ENCODE measurements at regions not wholly inside any gene's neighbourhood (a gene's known extent, or its start where the extent isn't known, plus 50 kb on each side); places are given as distances from the start of the nearest gene placed in this dataset.

GRCh38 chr1:221137666-221138065, 258.4 kb downstream of the HLX start:
- Mint-ChIP-seq H3K4me1 (no peaks in the 10 kb centered on the region), H3K27me3 (ENCODE audit: low read depth in 3 of 3) (peaks cover 0 to 2% (median 0%) of the 10 kb centered on the region in 3 donors), H3K27ac (no peak overlapping the region), H3K4me3 (no peak overlapping the region), H3K36me3 (peaks cover 0 to 3% (median 0%) of the 10 kb centered on the region in 3 donors), H3K9me3 (peaks cover 0 to 6% (median under 1%) of the 10 kb centered on the region in 6 donors)
- no peak for DNase-seq

- Mint-ChIP-seq H3K27ac (no peak overlapping the region), H3K36me3 (no peaks in the 10 kb centered on the region), H3K9me3 (peaks cover 0 to 2% (median 0%) of the 10 kb centered on the region in 6 donors), H3K27me3 (ENCODE audit: low read depth in 3 of 3) (peaks cover 0 to 2% (median 0%) of the 10 kb centered on the region in 3 donors), H3K4me1 (no peaks in the 10 kb centered on the region), H3K4me3 (no peak overlapping the region)
- no peak for DNase-seq
These were observed 259.3 kb downstream of the HLX start for GRCh38 chr1:221138516-221138915.

- no peak for DNase-seq
- no peaks in the 10 kb centered on the region for H3K36me3 Mint-ChIP-seq
- H3K27me3 Mint-ChIP-seq (ENCODE audit: low read depth in 3 of 3) = peaks cover 1 to 3% (median 2%) of the 10 kb centered on the region in 3 donors
- H3K4me1 Mint-ChIP-seq = no peaks in the 10 kb centered on the region
- peaks cover 0 to 2% (median 0%) of the 10 kb centered on the region in 6 donors for H3K9me3 Mint-ChIP-seq
- H3K4me3 Mint-ChIP-seq = no peak overlapping the region
- H3K27ac Mint-ChIP-seq = no peak overlapping the region
These were observed 260.7 kb downstream of the HLX start for GRCh38 chr1:221139991-221140390.

- Mint-ChIP-seq H3K36me3 (no peaks in the 10 kb centered on the region), H3K27me3 (ENCODE audit: low read depth in 3 of 3) (peaks cover under 1 to 3% (median 1%) of the 10 kb centered on the region in 3 donors), H3K4me3 (no peak overlapping the region), H3K27ac (no peak overlapping the region), H3K9me3 (peaks cover 0 to 2% (median 0%) of the 10 kb centered on the region in 6 donors), H3K4me1 (no peaks in the 10 kb centered on the region)
- no peak for DNase-seq
These were observed 261.9 kb downstream of the HLX start for GRCh38 chr1:221141096-221141495.

- H3K9me3 Mint-ChIP-seq = peaks cover 0 to 2% (median 0%) of the 10 kb centered on the region in 6 donors
- H3K27me3 Mint-ChIP-seq (ENCODE audit: low read depth in 3 of 3) = peaks cover 0 to 3% (median 1%) of the 10 kb centered on the region in 3 donors
- H3K4me1 Mint-ChIP-seq = no peaks in the 10 kb centered on the region
- no peak for DNase-seq
- no peaks in the 10 kb centered on the region for H3K36me3 Mint-ChIP-seq
- H3K27ac Mint-ChIP-seq = no peak overlapping the region
- no peak overlapping the region for H3K4me3 Mint-ChIP-seq
These were observed 262.5 kb downstream of the HLX start for GRCh38 chr1:221141606-221142285.

DNA sequence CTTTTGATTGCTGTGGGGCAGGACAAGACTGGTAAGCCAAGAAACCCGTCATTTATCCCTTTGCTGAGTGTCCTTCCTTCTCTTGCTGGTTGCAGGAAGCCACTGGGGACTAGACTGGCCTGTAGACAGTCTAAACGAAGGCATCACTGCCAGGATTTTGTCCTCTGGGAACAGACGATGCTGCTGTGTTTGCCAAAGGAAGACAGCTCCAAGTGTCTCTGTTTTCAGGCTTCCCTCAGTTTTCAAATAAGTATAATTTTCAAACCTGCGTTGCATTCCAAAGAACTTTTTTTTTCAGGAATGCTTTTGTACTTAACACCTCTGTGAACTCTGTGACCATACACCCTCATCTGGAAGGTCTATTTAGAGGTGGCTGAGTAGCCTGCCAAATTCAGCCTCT, 269.4 kb downstream of the HLX start:
- Mint-ChIP-seq H3K27me3 (ENCODE audit: low read depth in 3 of 3) (peaks cover 0 to 5% (median 3%) of the 10 kb centered on the region in 3 donors), H3K4me1 (no peaks in the 10 kb centered on the region), H3K36me3 (no peaks in the 10 kb centered on the region), H3K9me3 (peaks cover 0 to 2% (median 0%) of the 10 kb centered on the region in 6 donors), H3K27ac (no peak overlapping the region), H3K4me3 (no peak overlapping the region)
- no peak for DNase-seq

DNA sequence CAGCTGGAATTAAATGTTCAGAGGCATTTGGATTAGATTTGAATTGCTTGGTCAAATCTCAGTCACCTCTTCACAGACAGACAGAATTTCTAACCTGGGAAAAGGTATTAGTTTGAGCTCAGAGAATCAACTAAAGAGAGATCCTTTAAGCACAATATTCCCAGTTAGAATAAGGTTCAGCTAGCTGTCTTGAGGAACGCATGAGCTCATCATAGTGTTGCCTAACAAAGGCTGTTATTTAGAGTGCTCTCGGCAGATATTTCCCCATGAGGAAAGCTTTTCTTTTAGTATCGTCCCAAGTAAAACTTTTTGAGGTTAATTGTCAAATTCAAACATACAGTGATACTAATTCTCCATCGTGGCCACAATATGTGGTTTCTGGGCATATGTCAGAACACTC, 269.9 kb downstream of the HLX start:
- H3K27ac Mint-ChIP-seq = no peak overlapping the region
- H3K4me3 Mint-ChIP-seq = no peak overlapping the region
- H3K4me1 Mint-ChIP-seq = no peaks in the 10 kb centered on the region
- H3K9me3 Mint-ChIP-seq = peaks cover 0 to 5% (median 0%) of the 10 kb centered on the region in 6 donors
- DNase-seq = no peak
- peaks cover 0 to 5% (median 3%) of the 10 kb centered on the region in 3 donors for H3K27me3 Mint-ChIP-seq (ENCODE audit: low read depth in 3 of 3)
- no peaks in the 10 kb centered on the region for H3K36me3 Mint-ChIP-seq

GRCh38 chr1:221149555-221150075, 270.4 kb downstream of the HLX start:
- Mint-ChIP-seq H3K36me3 (no peaks in the 10 kb centered on the region), H3K9me3 (peaks cover 0 to 9% (median 0%) of the 10 kb centered on the region in 6 donors), H3K4me1 (no peaks in the 10 kb centered on the region), H3K27ac (no peak overlapping the region), H3K4me3 (no peak overlapping the region), H3K27me3 (ENCODE audit: low read depth in 3 of 3) (peaks cover 0 to 5% (median 0%) of the 10 kb centered on the region in 3 donors)
- DNase-seq = no peak

GRCh38 chr1:221150996-221151395, 271.8 kb downstream of the HLX start:
- H3K4me1 Mint-ChIP-seq = no peaks in the 10 kb centered on the region
- DNase-seq = no peak
- H3K9me3 Mint-ChIP-seq = peaks cover 0 to 9% (median 0%) of the 10 kb centered on the region in 6 donors

DNA sequence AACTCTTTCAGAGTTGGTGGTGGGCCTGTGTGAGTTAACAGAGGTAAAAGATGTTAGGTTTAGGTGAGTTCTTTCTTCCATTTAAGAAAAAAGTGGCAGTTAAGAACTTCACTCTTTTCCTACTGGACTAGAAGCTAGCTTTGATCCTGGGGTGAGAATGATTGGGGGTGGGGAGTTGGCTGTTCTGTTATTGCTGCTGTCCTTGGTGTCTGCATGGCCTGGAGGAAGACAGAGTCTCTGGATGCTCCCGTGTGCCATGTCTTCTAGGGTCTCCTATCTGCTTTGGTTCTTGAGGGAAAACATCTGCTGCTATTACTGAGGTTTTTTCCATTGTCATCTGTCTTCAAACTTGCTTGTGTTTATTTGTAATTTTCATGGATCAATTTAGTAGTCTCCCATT, 275.7 kb downstream of the HLX start:
- Mint-ChIP-seq H3K27ac (no peak overlapping the region), H3K27me3 (ENCODE audit: low read depth in 3 of 3) (peaks cover 0 to 3% (median 0%) of the 10 kb centered on the region in 3 donors), H3K4me3 (no peak overlapping the region), H3K36me3 (no peaks in the 10 kb centered on the region), H3K4me1 (no peaks in the 10 kb centered on the region), H3K9me3 (peaks cover 0 to 9% (median 0%) of the 10 kb centered on the region in 6 donors)
- DNase-seq = no peak

More at GRCh38 chr1:221150996-221151395, 271.8 kb downstream of the HLX start:
- Mint-ChIP-seq H3K27ac (no peak overlapping the region), H3K27me3 (ENCODE audit: low read depth in 3 of 3) (peaks cover 0 to 3% (median 0%) of the 10 kb centered on the region in 3 donors), H3K4me3 (no peak overlapping the region), H3K36me3 (no peaks in the 10 kb centered on the region)

- H3K27ac Mint-ChIP-seq = no peak overlapping the region
- no peaks in the 10 kb centered on the region for H3K4me1 Mint-ChIP-seq
- H3K9me3 Mint-ChIP-seq = peaks cover 0 to 12% (median 0%) of the 10 kb centered on the region in 6 donors
- DNase-seq = no peak
- no peaks in the 10 kb centered on the region for H3K36me3 Mint-ChIP-seq
- no peak overlapping the region for H3K4me3 Mint-ChIP-seq
- peaks cover 0 to 3% (median 0%) of the 10 kb centered on the region in 3 donors for H3K27me3 Mint-ChIP-seq (ENCODE audit: low read depth in 3 of 3)
These were observed 278.0 kb downstream of the HLX start for GRCh38 chr1:221157026-221157761.

DNA sequence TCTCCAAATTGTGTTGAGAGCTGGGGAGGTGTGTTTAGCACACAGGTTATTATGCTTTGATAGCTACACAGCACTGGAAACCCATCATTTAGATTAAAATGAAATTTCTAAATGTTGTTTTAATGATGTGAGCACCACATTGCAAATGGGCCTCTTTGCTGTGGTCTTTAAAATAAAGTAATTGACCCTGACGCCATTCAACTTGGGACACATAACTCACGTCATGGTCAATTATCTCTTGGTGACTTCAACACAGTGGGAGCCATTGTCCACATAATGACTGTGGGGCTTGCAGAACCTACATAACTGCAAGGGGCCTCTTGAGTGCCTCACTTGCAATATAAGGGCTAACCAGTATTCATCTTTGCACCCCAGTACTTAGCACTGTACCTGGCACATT, 280.4 kb downstream of the HLX start:
- H3K27ac Mint-ChIP-seq = no peak overlapping the region
- peaks cover 0 to 2% (median 0%) of the 10 kb centered on the region in 3 donors for H3K27me3 Mint-ChIP-seq (ENCODE audit: low read depth in 3 of 3)
- H3K9me3 Mint-ChIP-seq = peaks cover 0 to 3% (median 0%) of the 10 kb centered on the region in 6 donors
- no peaks in the 10 kb centered on the region for H3K36me3 Mint-ChIP-seq
- H3K4me1 Mint-ChIP-seq = no peaks in the 10 kb centered on the region
- DNase-seq = no peak
- no peak overlapping the region for H3K4me3 Mint-ChIP-seq

GRCh38 chr1:221161571-221162041, 282.4 kb downstream of the HLX start:
- peaks cover 0 to 6% (median 6%) of the 10 kb centered on the region in 3 donors for H3K27me3 Mint-ChIP-seq (ENCODE audit: low read depth in 3 of 3)
- no peaks in the 10 kb centered on the region for H3K4me1 Mint-ChIP-seq
- no peaks in the 10 kb centered on the region for H3K36me3 Mint-ChIP-seq
- no peak overlapping the region for H3K4me3 Mint-ChIP-seq
- H3K27ac Mint-ChIP-seq = no peak overlapping the region
- H3K9me3 Mint-ChIP-seq = peaks cover 0 to 3% (median 0%) of the 10 kb centered on the region in 6 donors
- no peak for DNase-seq

DNA sequence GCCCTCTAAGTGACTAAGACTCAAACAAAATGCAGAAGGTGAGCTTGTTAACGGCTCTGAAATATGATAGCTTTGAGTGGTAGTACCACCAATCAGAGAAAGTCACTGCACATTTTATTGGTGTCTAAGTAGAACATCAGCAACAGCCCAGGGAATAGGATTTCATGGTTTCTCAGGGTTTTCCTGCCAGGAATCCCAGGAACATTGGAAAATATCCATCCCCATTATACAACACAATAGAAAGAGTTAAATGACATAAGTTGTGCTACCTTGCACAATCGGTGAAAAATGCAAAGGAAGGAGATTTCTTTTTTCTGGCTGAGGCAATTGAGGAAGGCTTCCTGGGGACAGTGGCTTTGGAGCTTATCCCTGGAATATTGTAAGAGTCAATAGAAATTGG, 283.1 kb downstream of the HLX start:
- Mint-ChIP-seq H3K4me3 (no peak overlapping the region), H3K9me3 (peaks cover 0 to 3% (median 0%) of the 10 kb centered on the region in 6 donors), H3K36me3 (no peaks in the 10 kb centered on the region), H3K4me1 (no peaks in the 10 kb centered on the region), H3K27ac (no peak overlapping the region), H3K27me3 (ENCODE audit: low read depth in 3 of 3) (peaks cover 0 to 7% (median 6%) of the 10 kb centered on the region in 3 donors)
- no peak for DNase-seq

All from immature natural killer cell (primary cell).